Fibroblast of the aortic adventitia (primary cell): ENCODE measurements at regions not wholly inside any gene's neighbourhood (a gene's known extent, or its start where the extent isn't known, plus 50 kb on each side); places are given as distances from the start of the nearest gene placed in this dataset.

Source experiments
- DNase-seq: peaks from one replicate; pipeline ENCODE4 v3.0.0-alpha.2; 2010; ENCODE audit warnings: low read depth
- H3K4me3 ChIP-seq: 2 replicates; pipeline ENCODE4 v1.5.1; 2011; ENCODE audit warnings: low read depth, mild to moderate bottlenecking, control low read depth, low read length, moderate library complexity
- TF ChIP-seq, protein P1 (sequence below): IDR thresholded peaks from 2 replicates; pipeline ENCODE4 v1.5.1; 2011; ENCODE audit warnings: mild to moderate bottlenecking, low read length, control low read depth, inconsistent platforms; ENCODE audit not compliant: insufficient read depth

DNA sequence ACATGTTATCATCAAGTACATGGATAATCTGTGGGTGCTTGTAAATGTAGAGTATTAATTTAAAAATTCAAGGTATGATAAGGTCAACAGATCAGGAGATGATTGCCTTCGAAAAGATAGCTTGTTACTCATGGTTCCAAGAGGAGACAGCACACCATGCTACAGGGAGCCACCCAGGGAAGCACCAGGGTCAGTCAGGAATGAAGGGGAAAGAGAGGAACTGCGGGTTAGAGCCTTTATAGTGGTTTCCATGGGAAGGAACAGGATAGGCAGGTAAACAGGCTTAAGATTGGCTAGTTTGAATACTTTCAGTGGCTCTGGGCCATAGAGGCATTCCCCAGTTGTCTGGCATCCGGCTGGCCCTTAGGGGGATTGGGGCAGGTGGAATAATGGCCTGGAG lies 74.2 kb upstream of the SERTM1 start:
- H3K4me3 ChIP-seq, result no peak overlapping the region
- DNase-seq, result no peak
- TF ChIP-seq, protein P1, sequence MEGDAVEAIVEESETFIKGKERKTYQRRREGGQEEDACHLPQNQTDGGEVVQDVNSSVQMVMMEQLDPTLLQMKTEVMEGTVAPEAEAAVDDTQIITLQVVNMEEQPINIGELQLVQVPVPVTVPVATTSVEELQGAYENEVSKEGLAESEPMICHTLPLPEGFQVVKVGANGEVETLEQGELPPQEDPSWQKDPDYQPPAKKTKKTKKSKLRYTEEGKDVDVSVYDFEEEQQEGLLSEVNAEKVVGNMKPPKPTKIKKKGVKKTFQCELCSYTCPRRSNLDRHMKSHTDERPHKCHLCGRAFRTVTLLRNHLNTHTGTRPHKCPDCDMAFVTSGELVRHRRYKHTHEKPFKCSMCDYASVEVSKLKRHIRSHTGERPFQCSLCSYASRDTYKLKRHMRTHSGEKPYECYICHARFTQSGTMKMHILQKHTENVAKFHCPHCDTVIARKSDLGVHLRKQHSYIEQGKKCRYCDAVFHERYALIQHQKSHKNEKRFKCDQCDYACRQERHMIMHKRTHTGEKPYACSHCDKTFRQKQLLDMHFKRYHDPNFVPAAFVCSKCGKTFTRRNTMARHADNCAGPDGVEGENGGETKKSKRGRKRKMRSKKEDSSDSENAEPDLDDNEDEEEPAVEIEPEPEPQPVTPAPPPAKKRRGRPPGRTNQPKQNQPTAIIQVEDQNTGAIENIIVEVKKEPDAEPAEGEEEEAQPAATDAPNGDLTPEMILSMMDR, result no peak

DNA sequence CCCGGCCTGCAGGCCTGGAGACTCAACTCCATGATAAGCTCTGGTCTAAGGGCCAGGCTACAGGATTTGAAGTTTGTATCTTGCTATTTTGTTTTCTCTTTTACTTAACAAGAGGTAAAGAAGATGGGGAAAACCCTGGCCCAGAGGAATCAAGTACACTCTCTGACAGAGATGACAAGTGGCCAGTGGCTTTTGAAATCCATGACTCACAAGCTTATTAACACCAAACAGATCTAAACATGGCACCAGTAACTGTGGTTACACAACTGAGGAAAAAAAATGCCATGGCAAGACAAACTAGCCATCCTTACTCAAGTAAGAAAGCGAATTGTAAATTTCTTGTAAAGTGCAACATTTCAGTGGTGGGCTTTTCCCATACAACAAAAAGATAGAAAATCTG lies 72.6 kb upstream of the SERTM1 start:
- no peak overlapping the region for H3K4me3 ChIP-seq
- TF ChIP-seq, protein P1, result no peak
- DNase-seq, result no peak

DNA sequence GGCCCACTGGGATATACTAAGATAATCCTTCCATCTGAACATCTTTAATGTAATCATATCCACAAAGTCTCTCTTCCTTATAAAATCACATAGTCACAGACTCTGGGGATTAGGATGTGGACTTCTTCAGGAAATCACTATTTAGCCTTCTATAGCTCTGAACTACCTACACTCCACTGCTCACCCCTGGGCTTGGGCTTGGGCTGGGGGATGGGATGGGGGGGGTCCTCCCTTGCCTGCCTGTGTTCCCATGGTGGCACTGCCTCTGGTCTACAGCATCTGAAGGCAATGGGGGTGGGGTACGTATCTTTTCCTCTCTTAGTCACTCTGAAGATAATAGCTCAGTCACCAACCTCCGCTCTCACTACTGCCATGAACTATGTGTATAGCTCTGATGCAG lies 67.8 kb upstream of the SERTM1 start:
- H3K4me3 ChIP-seq, result no peak overlapping the region
- TF ChIP-seq, protein P1, result no peak
- no peak for DNase-seq

DNA sequence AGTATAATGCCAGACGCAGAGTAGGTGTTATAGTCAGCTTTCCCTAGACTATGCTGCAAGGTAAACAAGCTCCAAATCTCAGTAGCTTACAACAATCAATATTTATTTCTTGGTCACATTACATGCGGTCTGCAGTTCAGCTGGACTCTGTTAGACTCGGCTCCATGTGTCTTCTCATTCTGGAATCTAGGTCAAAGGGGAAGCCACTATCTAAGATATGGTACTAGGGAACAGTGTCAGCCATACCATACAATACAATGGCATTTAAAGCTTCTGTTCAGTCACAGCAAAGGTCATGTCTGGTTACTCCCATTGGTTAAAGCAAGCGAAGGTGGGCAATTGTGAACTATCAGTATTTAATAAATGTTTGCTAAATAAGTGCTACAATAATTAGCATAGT lies 65.3 kb upstream of the SERTM1 start:
- no peak overlapping the region for H3K4me3 ChIP-seq
- TF ChIP-seq, protein P1, result no peak
- DNase-seq, result no peak

DNA sequence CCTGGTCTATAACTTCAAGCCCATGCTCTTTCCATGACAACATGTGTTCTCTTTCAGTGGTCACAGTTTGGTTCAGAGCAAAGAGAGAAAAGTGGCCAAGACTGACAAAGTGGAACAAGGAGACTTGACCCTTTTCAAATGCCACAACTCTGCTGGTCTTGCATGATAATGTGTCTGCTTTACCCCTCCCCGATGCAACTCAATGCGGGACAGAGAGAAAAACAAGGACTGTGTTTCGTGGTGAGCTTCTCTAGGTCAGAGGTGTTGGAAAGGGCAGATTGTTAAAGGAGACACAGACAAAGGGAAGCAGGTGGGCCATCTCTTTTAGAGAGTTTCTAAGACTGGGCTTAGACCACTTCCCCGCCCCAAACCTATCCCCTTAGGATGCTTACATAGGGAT lies 61.6 kb upstream of the SERTM1 start:
- no peak for DNase-seq
- TF ChIP-seq, protein P1, result no peak
- H3K4me3 ChIP-seq, result no peak overlapping the region

DNA sequence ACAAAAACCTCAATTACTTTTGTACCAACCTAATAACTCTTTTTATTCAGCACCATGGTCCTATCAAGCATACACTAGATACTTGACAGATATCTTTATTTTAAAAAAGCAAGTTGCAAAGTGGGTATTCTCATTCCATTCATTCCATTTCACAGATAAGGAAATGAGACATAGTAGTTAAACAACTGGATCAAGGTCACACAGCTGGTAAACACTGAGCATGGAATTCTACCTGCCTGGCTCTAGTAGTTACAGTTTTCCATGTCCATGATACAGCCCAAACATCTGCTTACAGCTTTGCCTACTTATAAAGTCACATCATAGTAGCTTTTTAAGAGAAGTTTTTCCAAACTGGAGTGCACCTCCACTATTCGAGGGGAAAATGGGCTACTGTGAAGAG lies 57.1 kb upstream of the SERTM1 start:
- H3K4me3 ChIP-seq, result no peak overlapping the region
- no peak for DNase-seq
- TF ChIP-seq, protein P1, result no peak

DNA sequence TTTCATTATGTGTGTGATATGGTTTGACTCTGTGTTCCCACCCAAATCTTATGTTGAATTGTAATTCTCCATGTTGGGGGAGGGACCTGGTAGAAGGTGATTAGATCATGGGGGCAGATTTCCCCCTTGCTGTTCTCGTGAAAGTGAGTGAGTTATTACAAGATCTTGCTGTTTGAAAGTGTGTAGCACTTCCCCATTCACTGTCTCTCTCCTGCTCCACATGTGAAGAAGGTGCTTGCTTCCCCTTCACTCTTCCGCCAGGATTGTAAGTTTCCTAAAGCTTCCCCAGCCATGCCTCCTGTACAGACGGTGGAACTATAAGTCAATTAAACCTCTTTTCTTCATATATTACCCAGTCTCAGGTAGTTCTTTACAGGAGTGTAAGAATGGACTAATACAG lies 54.3 kb upstream of the SERTM1 start:
- DNase-seq, result no peak
- no peak overlapping the region for H3K4me3 ChIP-seq
- TF ChIP-seq, protein P1, result no peak
